Spleen (tissue), 7 donors: ENCODE measurements at regions not wholly inside any gene's neighbourhood (a gene's known extent, or its start where the extent isn't known, plus 50 kb on each side); places are given as distances from the start of the nearest gene placed in this dataset.

Experiments
- POLR2A ChIP-seq, 3 donors: fragments of 450-650 bp; IDR thresholded peaks; one replicate each; pipeline ENCODE4 v1.5.1; 2017; ENCODE audit warnings: antibody characterized with exemption in 3 of 3, mild to moderate bottlenecking in 1 of 3
- TF ChIP-seq, protein P1 (sequence below), 11 experiments: fragments of 200-600 bp in 7 of 11; fragments of 450-650 bp in 4 of 11; sonication (generic) in 4 of 11; IDR thresholded peaks in 8 of 11; conservative IDR thresholded peaks in 3 of 11; 1 replicate in 7 of 11; 2 replicates in 4 of 11; pipeline versions ENCODE4 v1.4.0 to v1.8.0; 2016 to 2021; ENCODE audit warnings: antibody characterized with exemption in 11 of 11, inconsistent platforms in 4 of 11, mild to moderate bottlenecking in 1 of 11
- donor health status: DM: no; HTN: no; CAD: no; lungs with moderate emphysema.
- donor health status: DM: no; HTN: no; CAD: no.
- donor health status: DM: no; HTN: no; CAD: no.

DNA sequence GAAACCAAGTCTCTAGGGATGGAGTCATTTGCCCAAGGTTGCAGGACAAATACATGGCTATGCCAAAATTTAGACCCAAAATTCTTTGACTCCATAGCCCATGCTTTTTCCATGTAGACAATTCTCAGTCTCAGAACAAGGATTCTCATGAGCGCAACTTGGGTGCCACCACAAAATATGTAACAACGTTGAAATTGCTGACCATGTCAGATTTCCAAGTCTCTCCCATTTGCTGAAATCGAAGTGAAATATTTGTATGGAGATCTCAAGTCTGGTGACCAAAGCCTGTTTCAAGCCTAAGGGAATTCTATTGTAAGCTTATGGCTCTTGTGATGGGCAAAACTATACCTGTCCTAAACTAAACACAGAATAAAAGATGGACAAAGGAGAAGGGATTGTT lies 333.5 kb downstream of the AEBP2 start:
- TF ChIP-seq, protein P1, sequence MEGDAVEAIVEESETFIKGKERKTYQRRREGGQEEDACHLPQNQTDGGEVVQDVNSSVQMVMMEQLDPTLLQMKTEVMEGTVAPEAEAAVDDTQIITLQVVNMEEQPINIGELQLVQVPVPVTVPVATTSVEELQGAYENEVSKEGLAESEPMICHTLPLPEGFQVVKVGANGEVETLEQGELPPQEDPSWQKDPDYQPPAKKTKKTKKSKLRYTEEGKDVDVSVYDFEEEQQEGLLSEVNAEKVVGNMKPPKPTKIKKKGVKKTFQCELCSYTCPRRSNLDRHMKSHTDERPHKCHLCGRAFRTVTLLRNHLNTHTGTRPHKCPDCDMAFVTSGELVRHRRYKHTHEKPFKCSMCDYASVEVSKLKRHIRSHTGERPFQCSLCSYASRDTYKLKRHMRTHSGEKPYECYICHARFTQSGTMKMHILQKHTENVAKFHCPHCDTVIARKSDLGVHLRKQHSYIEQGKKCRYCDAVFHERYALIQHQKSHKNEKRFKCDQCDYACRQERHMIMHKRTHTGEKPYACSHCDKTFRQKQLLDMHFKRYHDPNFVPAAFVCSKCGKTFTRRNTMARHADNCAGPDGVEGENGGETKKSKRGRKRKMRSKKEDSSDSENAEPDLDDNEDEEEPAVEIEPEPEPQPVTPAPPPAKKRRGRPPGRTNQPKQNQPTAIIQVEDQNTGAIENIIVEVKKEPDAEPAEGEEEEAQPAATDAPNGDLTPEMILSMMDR (IDR thresholded peaks at IDR 0.05 in 8 of 11, conservative IDR thresholded peaks at IDR 0.05 in 3 of 11) = no peak
- no peak for TF ChIP-seq POLR2A (IDR thresholded peaks at IDR 0.05)
